K562 (cell line): ENCODE measurements at regions not wholly inside any gene's neighbourhood (a gene's known extent, or its start where the extent isn't known, plus 50 kb on each side); places are given as distances from the start of the nearest gene placed in this dataset.

Experiments used
- CEBPB ChIP-seq: fragments of 450-650 bp; IDR thresholded peaks from 2 replicates; pipeline ENCODE4 v1.6.1; 2016; ENCODE audit warnings: missing genetic modification characterization, missing compliant biosample characterization
- FOS ChIP-seq: IDR thresholded peaks from 3 replicates; pipeline ENCODE4 v1.6.1; 2011; ENCODE audit not compliant: insufficient read length; ENCODE audit errors: extremely low read depth
- RFX5 ChIP-seq: IDR thresholded peaks from 2 replicates; pipeline ENCODE4 v1.6.1; 2011; ENCODE audit warnings: low read depth, mild to moderate bottlenecking, improper control_type of control experiment, low read length
- TARDBP ChIP-seq: fragments of 450-650 bp; IDR thresholded peaks from 2 replicates; pipeline ENCODE4 v1.6.1; 2016
- TF ChIP-seq, protein P1 (sequence below): fragments of 250-450 bp; sonication (Bioruptor Pico); IDR thresholded peaks from 2 replicates; pipeline ENCODE4 v1.5.0; 2021; ENCODE audit warnings: mild to moderate bottlenecking, moderate library complexity
- TF ChIP-seq, protein P2 (sequence below): sonication (generic); formaldehyde crosslinking; IDR thresholded peaks from 2 replicates; pipeline ENCODE4 v1.5.0; 2020; ENCODE audit warnings: missing genetic modification reagents
- TF ChIP-seq, protein P3 (sequence below), 3 experiments: IDR thresholded peaks in 2 of 3; conservative IDR thresholded peaks in 1 of 3; 2 replicates each; pipeline ENCODE4 v1.5.1; 2011 to 2012; ENCODE audit warnings: low read length in 3 of 3, mild to moderate bottlenecking in 3 of 3, control low read depth in 2 of 3, improper control_type of control experiment in 1 of 3, inconsistent platforms in 1 of 3, low read depth in 1 of 3, mixed read lengths in 1 of 3, moderate library complexity in 1 of 3; ENCODE audit not compliant: insufficient read depth in 2 of 3

DNA sequence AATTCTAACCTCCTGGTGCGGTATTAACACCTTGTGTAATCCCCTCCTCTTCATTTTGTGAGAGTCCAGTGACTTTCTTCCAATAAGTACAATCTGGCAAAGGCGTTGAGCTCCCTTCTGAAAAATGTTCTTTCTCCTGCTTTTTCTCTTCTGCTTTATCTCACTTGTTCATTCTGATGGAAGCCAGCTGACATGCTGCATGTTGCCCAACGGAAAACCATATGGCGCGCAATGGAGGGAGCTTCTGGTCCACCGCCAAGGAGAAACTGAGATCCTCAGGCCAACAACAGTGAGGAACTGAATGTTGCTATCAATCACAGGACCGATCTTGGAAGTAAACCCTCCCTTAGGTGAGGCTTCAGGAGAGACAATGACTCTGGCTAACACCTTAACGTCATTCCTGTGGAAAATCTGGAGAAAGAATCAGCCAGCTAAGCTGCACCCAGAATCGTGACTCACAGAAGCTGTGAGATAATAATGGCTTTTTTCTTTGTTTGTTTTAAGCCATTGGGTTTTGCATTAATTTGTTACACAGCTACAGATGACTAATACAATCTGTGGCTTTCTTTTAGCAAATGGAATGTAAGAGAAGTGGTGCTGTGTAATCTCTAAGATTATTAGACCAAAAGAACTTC, 1323.9 kb upstream of the DDX18 start:
- TF ChIP-seq, protein P1, sequence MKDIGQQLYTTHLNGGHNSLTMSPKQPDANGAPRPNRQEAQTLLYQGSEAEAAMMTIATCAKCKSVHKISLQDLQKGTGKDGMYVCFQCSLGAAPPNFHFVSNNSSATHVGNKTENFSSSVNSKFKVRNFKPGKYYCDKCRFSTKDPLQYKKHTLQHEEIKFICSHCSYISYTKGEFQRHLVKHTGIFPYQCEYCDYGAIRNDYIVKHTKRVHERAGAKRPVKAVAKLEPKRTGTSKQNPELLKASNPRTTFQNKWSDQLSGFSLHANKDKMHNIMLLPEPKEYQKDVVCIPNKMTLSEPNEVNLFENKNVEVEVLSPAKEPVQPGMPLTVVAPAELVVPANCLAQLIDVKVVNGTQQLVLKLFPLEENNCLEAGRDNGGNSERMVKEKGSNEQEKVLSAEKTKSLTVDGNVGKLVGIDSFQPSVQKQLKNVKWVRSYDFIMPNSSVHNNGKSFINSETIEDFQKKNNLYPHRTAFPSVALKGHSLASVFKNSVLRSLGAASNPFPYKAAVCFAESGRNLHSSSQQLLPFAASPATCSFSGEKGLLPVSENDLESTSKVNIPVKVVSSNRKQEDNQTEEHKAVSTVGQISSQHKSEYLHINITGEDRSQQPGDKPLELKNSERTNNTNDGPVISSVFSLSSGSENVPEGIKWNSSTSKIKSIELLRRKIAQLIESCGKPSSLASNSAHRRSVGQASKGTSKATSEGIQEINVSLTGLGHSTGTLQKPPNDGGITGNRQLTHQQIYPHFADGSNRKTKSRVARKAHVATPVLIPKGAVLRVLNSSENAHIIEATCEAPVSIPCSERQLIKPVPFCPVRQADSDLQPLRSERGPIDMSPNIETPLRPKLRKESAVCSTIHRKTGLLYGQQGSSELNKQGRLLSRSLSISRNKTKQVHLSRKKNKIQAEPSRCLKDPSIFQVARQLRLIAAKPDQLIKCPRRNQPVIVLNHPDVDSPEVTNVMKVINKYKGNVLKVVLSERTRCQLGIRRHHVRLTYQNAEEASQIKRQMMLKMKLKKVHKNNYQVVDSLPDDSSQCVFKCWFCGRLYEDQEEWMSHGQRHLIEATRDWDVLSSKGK (CRISPR knock-in tag) = no peak
- TF ChIP-seq TARDBP (no peak), CEBPB (tag) (no peak), FOS (no peak), RFX5 (no peak)
- TF ChIP-seq, protein P2, sequence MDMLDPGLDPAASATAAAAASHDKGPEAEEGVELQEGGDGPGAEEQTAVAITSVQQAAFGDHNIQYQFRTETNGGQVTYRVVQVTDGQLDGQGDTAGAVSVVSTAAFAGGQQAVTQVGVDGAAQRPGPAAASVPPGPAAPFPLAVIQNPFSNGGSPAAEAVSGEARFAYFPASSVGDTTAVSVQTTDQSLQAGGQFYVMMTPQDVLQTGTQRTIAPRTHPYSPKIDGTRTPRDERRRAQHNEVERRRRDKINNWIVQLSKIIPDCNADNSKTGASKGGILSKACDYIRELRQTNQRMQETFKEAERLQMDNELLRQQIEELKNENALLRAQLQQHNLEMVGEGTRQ = no peak
- TF ChIP-seq, protein P3, sequence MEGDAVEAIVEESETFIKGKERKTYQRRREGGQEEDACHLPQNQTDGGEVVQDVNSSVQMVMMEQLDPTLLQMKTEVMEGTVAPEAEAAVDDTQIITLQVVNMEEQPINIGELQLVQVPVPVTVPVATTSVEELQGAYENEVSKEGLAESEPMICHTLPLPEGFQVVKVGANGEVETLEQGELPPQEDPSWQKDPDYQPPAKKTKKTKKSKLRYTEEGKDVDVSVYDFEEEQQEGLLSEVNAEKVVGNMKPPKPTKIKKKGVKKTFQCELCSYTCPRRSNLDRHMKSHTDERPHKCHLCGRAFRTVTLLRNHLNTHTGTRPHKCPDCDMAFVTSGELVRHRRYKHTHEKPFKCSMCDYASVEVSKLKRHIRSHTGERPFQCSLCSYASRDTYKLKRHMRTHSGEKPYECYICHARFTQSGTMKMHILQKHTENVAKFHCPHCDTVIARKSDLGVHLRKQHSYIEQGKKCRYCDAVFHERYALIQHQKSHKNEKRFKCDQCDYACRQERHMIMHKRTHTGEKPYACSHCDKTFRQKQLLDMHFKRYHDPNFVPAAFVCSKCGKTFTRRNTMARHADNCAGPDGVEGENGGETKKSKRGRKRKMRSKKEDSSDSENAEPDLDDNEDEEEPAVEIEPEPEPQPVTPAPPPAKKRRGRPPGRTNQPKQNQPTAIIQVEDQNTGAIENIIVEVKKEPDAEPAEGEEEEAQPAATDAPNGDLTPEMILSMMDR (IDR thresholded peaks at IDR 0.05 in 2 of 3, conservative IDR thresholded peaks at IDR 0.05 in 1 of 3; ENCODE audit: insufficient read depth in 2 of 3, low read depth in 1 of 3, low read length in 3 of 3) = no peak
